ENCODE measurements at regions not wholly inside any gene's neighbourhood (a gene's known extent, or its start where the extent isn't known, plus 50 kb on each side); places are given as distances from the start of the nearest gene placed in this dataset.

DNA sequence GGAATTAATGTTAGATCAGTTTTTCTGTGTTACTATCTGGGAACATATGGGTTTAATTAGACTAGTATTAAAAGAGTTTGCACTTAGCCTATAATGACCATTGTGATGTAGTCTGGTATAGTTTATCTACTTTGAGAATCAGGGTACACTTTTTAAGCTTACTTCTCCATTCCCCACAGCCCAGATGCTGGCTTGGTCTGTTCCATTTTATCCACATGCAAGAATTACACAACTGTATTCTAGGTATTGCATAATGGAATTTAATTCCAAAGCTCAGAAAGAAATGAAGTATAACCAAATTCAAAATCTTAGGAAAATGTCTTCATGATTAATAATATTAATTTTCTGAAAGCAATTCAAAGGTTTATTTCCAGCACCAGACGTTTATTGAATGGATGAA lies 122.2 kb upstream of the PDGFD start:
- TF ChIP-seq CREM (CRISPR knock-in tag; IDR thresholded peaks at IDR 0.05) = no peak
- no peak for TF ChIP-seq ZNF317 (CRISPR knock-in tag; IDR thresholded peaks at IDR 0.05; ENCODE audit: borderline replicate concordance, low read depth)
- TF ChIP-seq, protein P1, sequence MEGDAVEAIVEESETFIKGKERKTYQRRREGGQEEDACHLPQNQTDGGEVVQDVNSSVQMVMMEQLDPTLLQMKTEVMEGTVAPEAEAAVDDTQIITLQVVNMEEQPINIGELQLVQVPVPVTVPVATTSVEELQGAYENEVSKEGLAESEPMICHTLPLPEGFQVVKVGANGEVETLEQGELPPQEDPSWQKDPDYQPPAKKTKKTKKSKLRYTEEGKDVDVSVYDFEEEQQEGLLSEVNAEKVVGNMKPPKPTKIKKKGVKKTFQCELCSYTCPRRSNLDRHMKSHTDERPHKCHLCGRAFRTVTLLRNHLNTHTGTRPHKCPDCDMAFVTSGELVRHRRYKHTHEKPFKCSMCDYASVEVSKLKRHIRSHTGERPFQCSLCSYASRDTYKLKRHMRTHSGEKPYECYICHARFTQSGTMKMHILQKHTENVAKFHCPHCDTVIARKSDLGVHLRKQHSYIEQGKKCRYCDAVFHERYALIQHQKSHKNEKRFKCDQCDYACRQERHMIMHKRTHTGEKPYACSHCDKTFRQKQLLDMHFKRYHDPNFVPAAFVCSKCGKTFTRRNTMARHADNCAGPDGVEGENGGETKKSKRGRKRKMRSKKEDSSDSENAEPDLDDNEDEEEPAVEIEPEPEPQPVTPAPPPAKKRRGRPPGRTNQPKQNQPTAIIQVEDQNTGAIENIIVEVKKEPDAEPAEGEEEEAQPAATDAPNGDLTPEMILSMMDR (IDR thresholded peaks at IDR 0.05) = no peak
- TF ChIP-seq, protein P2, sequence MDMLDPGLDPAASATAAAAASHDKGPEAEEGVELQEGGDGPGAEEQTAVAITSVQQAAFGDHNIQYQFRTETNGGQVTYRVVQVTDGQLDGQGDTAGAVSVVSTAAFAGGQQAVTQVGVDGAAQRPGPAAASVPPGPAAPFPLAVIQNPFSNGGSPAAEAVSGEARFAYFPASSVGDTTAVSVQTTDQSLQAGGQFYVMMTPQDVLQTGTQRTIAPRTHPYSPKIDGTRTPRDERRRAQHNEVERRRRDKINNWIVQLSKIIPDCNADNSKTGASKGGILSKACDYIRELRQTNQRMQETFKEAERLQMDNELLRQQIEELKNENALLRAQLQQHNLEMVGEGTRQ (CRISPR knock-in tag; IDR thresholded peaks at IDR 0.05) = no peak
- no peak for TF ChIP-seq GABPB1 (CRISPR knock-in tag; IDR thresholded peaks at IDR 0.05)
- no peak for TF ChIP-seq TP53 (CRISPR knock-in tag; IDR thresholded peaks at IDR 0.05)
- no peak for TF ChIP-seq RORB (CRISPR knock-in tag; IDR thresholded peaks at IDR 0.05)
- TF ChIP-seq CREB1 (CRISPR knock-in tag; IDR thresholded peaks at IDR 0.05) = no peak
- no peak for TF ChIP-seq ZNF423 (CRISPR knock-in tag; IDR thresholded peaks at IDR 0.05)
